ENCODE measurements at regions not wholly inside any gene's neighbourhood (a gene's known extent, or its start where the extent isn't known, plus 50 kb on each side); places are given as distances from the start of the nearest gene placed in this dataset.

DNA sequence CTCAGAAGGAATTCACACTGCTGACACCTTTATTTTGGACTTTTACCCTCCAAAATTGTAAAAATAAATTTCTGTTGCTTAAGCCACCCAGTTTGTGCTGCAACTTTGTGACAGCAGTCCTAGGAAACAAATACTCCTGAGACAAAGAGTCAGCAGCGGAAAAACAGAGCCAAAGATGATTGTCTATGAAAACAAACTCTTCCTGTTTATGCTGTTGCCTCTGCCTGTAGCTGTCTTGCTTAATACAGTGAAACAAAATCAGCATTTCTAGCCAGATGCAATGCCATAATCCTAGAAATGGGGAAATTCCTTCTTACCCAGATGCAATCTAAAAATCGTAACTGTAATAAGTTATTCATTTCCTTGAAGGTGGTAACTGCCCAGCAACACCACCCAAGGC, 387.5 kb upstream of the ATP11B start:
- TF ChIP-seq, protein P1, sequence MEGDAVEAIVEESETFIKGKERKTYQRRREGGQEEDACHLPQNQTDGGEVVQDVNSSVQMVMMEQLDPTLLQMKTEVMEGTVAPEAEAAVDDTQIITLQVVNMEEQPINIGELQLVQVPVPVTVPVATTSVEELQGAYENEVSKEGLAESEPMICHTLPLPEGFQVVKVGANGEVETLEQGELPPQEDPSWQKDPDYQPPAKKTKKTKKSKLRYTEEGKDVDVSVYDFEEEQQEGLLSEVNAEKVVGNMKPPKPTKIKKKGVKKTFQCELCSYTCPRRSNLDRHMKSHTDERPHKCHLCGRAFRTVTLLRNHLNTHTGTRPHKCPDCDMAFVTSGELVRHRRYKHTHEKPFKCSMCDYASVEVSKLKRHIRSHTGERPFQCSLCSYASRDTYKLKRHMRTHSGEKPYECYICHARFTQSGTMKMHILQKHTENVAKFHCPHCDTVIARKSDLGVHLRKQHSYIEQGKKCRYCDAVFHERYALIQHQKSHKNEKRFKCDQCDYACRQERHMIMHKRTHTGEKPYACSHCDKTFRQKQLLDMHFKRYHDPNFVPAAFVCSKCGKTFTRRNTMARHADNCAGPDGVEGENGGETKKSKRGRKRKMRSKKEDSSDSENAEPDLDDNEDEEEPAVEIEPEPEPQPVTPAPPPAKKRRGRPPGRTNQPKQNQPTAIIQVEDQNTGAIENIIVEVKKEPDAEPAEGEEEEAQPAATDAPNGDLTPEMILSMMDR (IDR thresholded peaks at IDR 0.05; ENCODE audit: insufficient read depth, low read depth, low read length) = no peak
- peak; percentile 1 for DNase-seq (ENCODE audit: low read depth)
- H3K4me3 ChIP-seq (ENCODE audit: low read depth, low read length) = no peak overlapping the region

DNA sequence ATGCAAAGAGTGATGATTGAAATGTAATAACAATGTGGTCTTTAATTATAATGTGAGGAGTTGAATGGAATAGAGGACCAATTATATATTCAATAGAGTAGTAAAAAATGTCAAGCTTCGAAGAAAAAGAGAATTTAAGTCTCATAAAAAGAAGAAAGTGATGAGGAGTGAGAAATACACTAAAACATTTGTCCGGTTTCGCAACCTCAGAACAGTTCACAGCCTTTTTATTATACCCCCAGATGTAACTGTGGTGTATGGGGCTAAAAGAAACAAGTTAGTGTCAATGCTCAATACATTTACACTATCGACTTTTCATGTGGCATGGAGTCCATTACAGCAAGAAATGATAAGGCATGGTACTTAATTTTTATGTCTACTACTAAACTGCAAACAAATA, 386.5 kb upstream of the ATP11B start:
- no peak overlapping the region for H3K4me3 ChIP-seq (ENCODE audit: low read depth, low read length)
- DNase-seq (ENCODE audit: low read depth) = no peak
- TF ChIP-seq, protein P1 (IDR thresholded peaks at IDR 0.05; ENCODE audit: insufficient read depth, low read depth, low read length) = no peak

DNA sequence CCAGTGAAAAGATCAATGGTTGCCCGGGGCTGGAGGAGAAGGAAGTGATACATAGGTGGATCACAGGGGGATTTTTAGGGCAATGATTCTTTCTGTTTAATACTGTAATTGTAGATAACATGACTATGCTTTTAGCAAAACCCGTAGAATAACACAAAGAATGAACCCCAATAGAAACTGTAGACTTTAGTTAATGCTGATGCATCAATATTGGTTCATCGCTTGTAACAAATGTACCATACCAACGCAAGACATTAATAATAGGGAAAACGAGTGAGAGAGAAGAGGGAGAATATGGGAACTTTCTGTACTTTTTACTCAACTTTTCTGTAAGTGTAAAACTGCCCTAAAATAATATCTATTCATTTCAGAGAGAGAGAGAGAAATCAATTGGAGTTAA, 383.3 kb upstream of the ATP11B start:
- DNase-seq (ENCODE audit: low read depth) = no peak
- TF ChIP-seq, protein P1 (IDR thresholded peaks at IDR 0.05; ENCODE audit: insufficient read depth, low read depth, low read length) = no peak
- no peak overlapping the region for H3K4me3 ChIP-seq (ENCODE audit: low read depth, low read length)

DNA sequence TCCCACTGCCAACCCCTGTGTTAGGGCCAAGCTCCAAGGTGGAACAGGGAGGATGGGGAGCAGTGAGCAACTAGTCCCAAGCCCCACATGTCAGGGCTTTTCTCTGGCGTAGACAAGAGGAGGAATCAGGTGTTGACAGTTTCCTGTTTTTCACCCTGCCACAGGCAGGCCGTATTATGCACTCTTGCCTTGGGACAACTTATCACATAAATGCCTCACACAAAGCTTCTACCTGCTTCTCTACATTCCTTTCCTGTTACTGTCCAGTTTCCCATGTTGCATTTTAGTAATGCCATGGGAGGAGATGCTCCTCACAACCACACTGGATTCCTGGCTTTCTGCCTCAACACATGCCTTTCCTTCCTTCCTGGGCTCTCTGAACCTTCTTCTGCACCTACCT, 381.2 kb upstream of the ATP11B start:
- no peak for DNase-seq (ENCODE audit: low read depth)
- TF ChIP-seq, protein P1 (IDR thresholded peaks at IDR 0.05; ENCODE audit: insufficient read depth, low read depth, low read length) = no peak
- no peak overlapping the region for H3K4me3 ChIP-seq (ENCODE audit: low read depth, low read length)

DNA sequence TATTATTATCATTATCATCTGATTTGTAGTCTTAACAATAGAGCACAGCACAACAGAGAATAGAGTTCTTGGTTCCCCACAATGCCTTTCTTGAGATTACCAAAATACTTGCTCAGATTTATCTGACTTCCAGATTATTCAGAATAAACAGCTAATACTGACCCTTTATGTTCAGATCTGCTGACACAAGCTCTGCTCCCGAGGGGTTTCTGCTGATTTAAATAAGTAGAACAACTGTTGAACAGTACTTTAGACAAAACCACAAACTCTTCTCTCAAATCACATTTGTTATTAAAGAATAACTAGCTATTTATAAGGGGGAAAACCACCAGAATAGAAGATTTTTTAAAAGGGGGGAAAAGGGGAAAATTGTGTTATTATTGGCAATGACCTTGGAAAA, 380.2 kb upstream of the ATP11B start:
- no peak for DNase-seq (ENCODE audit: low read depth)
- TF ChIP-seq, protein P1 (IDR thresholded peaks at IDR 0.05; ENCODE audit: insufficient read depth, low read depth, low read length) = no peak
- H3K4me3 ChIP-seq (ENCODE audit: low read depth, low read length) = no peak overlapping the region

DNA sequence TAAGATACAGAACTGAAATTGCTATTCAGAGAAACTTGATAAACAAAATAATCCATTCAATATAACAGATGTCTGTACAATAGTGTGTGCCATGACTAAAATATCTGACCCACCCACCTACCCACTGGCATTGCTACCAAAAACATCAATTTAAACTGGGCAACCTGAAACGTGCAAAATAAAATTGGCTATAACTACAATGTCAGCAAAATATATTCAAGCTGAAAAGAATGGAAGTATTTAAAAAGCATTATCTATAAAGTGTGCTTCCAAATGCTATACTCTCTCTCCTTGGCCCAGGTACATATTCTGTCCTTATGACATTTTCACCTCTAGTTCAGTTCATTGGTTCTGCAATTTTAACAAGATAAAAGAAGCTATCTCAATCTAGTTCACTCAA, 379.6 kb upstream of the ATP11B start:
- TF ChIP-seq, protein P1 (IDR thresholded peaks at IDR 0.05; ENCODE audit: insufficient read depth, low read depth, low read length) = no peak
- DNase-seq (ENCODE audit: low read depth) = no peak
- no peak overlapping the region for H3K4me3 ChIP-seq (ENCODE audit: low read depth, low read length)

DNA sequence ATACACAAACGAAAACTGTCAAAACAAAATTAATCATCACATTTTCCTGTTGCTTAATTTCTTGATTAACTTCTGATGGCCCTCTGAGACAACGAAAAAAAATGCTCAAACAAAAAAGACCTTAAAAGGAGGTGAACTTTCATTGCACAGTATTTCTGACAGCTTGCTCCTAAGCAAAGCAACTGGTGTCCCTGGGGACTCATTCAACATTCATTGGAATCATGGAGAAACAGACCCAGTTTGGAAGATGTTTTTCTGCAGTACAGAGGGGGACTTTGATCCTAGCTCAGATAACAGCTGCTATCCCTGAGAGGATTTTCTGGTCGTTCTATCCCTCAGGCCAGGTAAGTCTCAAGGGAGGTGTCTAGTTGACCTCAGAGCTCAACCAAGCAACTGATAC, 378.7 kb upstream of the ATP11B start:
- no peak for DNase-seq (ENCODE audit: low read depth)
- TF ChIP-seq, protein P1 (IDR thresholded peaks at IDR 0.05; ENCODE audit: insufficient read depth, low read depth, low read length) = no peak
- H3K4me3 ChIP-seq (ENCODE audit: low read depth, low read length) = no peak overlapping the region

Measured in fibroblast of villous mesenchyme (primary cell).